H1 (cell line): ENCODE measurements at regions not wholly inside any gene's neighbourhood (a gene's known extent, or its start where the extent isn't known, plus 50 kb on each side); places are given as distances from the start of the nearest gene placed in this dataset.

Source experiments
- CTCF ChIA-PET: fragments of 300-600 bp; sonication (Branson Sonifier 250); formaldehyde crosslinking; loops from one replicate; lab custom pipeline; 2021; ENCODE audit not compliant: partially characterized antibody; lab: Charles Lee
- POLR2A ChIA-PET: fragments of 300-600 bp; sonication (Branson Sonifier 250); formaldehyde crosslinking; loops from one replicate; lab custom pipeline; 2021; ENCODE audit warnings: inconsistent platforms; ENCODE audit not compliant: partially characterized antibody; lab: Charles Lee
- DNase-seq, 2 experiments: peaks; one replicate each; pipeline versions ENCODE4 v3.0.0 to v3.0.0-alpha.2; 2010 to 2022; ENCODE audit warnings: low spot score in 2 of 2, low read depth in 1 of 2, mixed read lengths in 1 of 2
- FAIRE-seq: peaks from 2 replicates; lab custom pipeline; 2011; peaks lifted over from hg19 to GRCh38; lab: Jason Lieb, UNC
- H2AFZ ChIP-seq: 2 replicates; pipeline ENCODE4 v1.8.1; 2012; ENCODE audit warnings: low read length, inconsistent platforms
- H2AK5ac ChIP-seq: 2 replicates; pipeline ENCODE4 v1.6.1; 2013; ENCODE audit warnings: low read depth, low read length
- H2BK120ac ChIP-seq: replicated peaks from 2 replicates; pipeline ENCODE3; 2013; ENCODE audit warnings: low read depth, low read length, inconsistent platforms
- H2BK12ac ChIP-seq: 2 replicates; pipeline ENCODE4 v1.6.1; 2013; ENCODE audit warnings: low read depth, low read length
- H2BK15ac ChIP-seq: 2 replicates; pipeline ENCODE4 v1.6.1; 2013; ENCODE audit warnings: low read length
- H2BK20ac ChIP-seq: 2 replicates; pipeline ENCODE4 v1.6.1; 2013; ENCODE audit warnings: low read length
- H2BK5ac ChIP-seq: 2 replicates; pipeline ENCODE4 v1.6.1; 2013; ENCODE audit warnings: low read depth, low read length
- H3K14ac ChIP-seq: 2 replicates; pipeline ENCODE4 v1.6.1; 2013; ENCODE audit warnings: inconsistent platforms; ENCODE audit not compliant: insufficient read length
- H3K18ac ChIP-seq: 2 replicates; pipeline ENCODE4 v1.6.1; 2013; ENCODE audit warnings: low read length; ENCODE audit errors: extremely low read depth
- H3K23ac ChIP-seq: 2 replicates; pipeline ENCODE4 v1.6.1; 2013; ENCODE audit warnings: inconsistent platforms; ENCODE audit not compliant: insufficient read length
- H3K23me2 ChIP-seq: 2 replicates; pipeline ENCODE4 v1.6.1; 2013; ENCODE audit warnings: low read depth, low read length
- H3K27ac ChIP-seq: 2 replicates; pipeline ENCODE4 v1.6.1; 2011; ENCODE audit warnings: low read depth, low read length, inconsistent platforms
- H3K27me3 ChIP-seq, 4 experiments: replicated peaks in 1 of 4; 1 replicate in 1 of 4; 2 replicates in 3 of 4; pipeline versions ENCODE4 v1.6.1 to v1.8.1; 2011 to 2013; ENCODE audit warnings: low read length in 3 of 4, mild to moderate bottlenecking in 3 of 4, inconsistent platforms in 2 of 4, mixed read lengths in 2 of 4, moderate library complexity in 1 of 4; ENCODE audit not compliant: control insufficient read depth in 3 of 4, insufficient read depth in 3 of 4; ENCODE audit errors: extremely low read depth in 1 of 4
- H3K36me3 ChIP-seq, 4 experiments: 2 replicates each; pipeline versions ENCODE4 v1.6.1 to v1.8.1; 2011 to 2013; ENCODE audit warnings: mild to moderate bottlenecking in 4 of 4, low read length in 3 of 4, moderate library complexity in 2 of 4, control low read depth in 1 of 4, inconsistent platforms in 1 of 4; ENCODE audit not compliant: insufficient read depth in 4 of 4, control insufficient read depth in 2 of 4
- H3K4ac ChIP-seq: replicated peaks from 2 replicates; pipeline ENCODE3; 2013; ENCODE audit warnings: low read length, low read depth, mixed read lengths, inconsistent platforms; ENCODE audit not compliant: insufficient read length
- H3K4me1 ChIP-seq, 4 experiments: replicated peaks in 1 of 4; 1 replicate in 1 of 4; 2 replicates in 3 of 4; pipeline versions ENCODE4 v1.6.1 to v1.8.1; 2011 to 2013; ENCODE audit warnings: low read length in 3 of 4, inconsistent platforms in 2 of 4, mixed read lengths in 1 of 4; ENCODE audit not compliant: insufficient read depth in 4 of 4, control insufficient read depth in 3 of 4
- H3K4me2 ChIP-seq, 2 experiments: 2 replicates each; pipeline versions ENCODE4 v1.6.1 to v1.8.1; 2011 to 2013; ENCODE audit warnings: low read depth in 2 of 2, low read length in 2 of 2, control low read depth in 1 of 2, inconsistent platforms in 1 of 2, mild to moderate bottlenecking in 1 of 2; ENCODE audit not compliant: insufficient read depth in 1 of 2
- H3K4me3 ChIP-seq, 4 experiments: fragments of 200-600, 300-600 bp in 1 of 4; sonication (generic), shearing (Covaris generic), sonication (Bioruptor Twin) in 1 of 4; 2 replicates each; pipeline versions ENCODE4 v1.5.1 to v1.8.1; 2011 to 2016; ENCODE audit warnings: low read length in 4 of 4, low read depth in 3 of 4, control low read depth in 2 of 4, inconsistent platforms in 2 of 4, mild to moderate bottlenecking in 2 of 4, mixed read lengths in 1 of 4, moderate library complexity in 1 of 4; ENCODE audit not compliant: insufficient read depth in 2 of 4; ENCODE audit errors: extremely low read depth in 1 of 4
- H3K56ac ChIP-seq: replicated peaks from 2 replicates; pipeline ENCODE3; 2013; ENCODE audit warnings: low read depth, mild to moderate bottlenecking, mixed read lengths, low read length, inconsistent platforms; ENCODE audit not compliant: insufficient read length
- H3K79me1 ChIP-seq: 2 replicates; pipeline ENCODE4 v1.6.1; 2013; ENCODE audit warnings: low read depth, low read length, control low read depth
- H3K79me2 ChIP-seq, 2 experiments: 2 replicates each; pipeline versions ENCODE4 v1.6.1 to v1.8.1; 2012 to 2013; ENCODE audit warnings: low read length in 2 of 2, mild to moderate bottlenecking in 2 of 2, inconsistent platforms in 1 of 2; ENCODE audit not compliant: insufficient read depth in 2 of 2, control insufficient read depth in 1 of 2
- H3K9ac ChIP-seq, 4 experiments: replicated peaks in 1 of 4; 1 replicate in 1 of 4; 2 replicates in 3 of 4; pipeline versions ENCODE4 v1.6.1 to v1.8.1; 2011 to 2013; ENCODE audit warnings: low read depth in 3 of 4, low read length in 3 of 4, control low read depth in 2 of 4, mild to moderate bottlenecking in 2 of 4, moderate library complexity in 2 of 4, inconsistent platforms in 1 of 4; ENCODE audit errors: extremely low read depth in 1 of 4
- H3K9me3 ChIP-seq, 2 experiments: 2 replicates each; pipeline versions ENCODE4 v1.6.1 to v1.8.1; 2012 to 2013; ENCODE audit warnings: mild to moderate bottlenecking in 2 of 2, moderate library complexity in 2 of 2, control low read depth in 1 of 2, inconsistent platforms in 1 of 2, low read depth in 1 of 2, low read length in 1 of 2, mixed read lengths in 1 of 2; ENCODE audit not compliant: insufficient read depth in 2 of 2
- H4K20me1 ChIP-seq, 2 experiments: replicated peaks in 1 of 2; 2 replicates each; pipeline versions ENCODE3 to v1.8.1; 2011 to 2013; ENCODE audit warnings: inconsistent platforms in 2 of 2, low read length in 2 of 2, mild to moderate bottlenecking in 1 of 2; ENCODE audit not compliant: insufficient read depth in 2 of 2, control insufficient read depth in 1 of 2
- H4K5ac ChIP-seq: 2 replicates; pipeline ENCODE4 v1.6.1; 2013; ENCODE audit warnings: low read length, low read depth, mixed read lengths, inconsistent platforms; ENCODE audit not compliant: insufficient read length
- H4K8ac ChIP-seq: 2 replicates; pipeline ENCODE4 v1.8.0; 2013; ENCODE audit warnings: mild to moderate bottlenecking, moderate library complexity, low read length, inconsistent platforms; ENCODE audit not compliant: insufficient read depth; ENCODE audit errors: extremely low read depth
- H4K91ac ChIP-seq: replicated peaks from 2 replicates; pipeline ENCODE3; 2013; ENCODE audit warnings: low read length, mixed read lengths, inconsistent platforms; ENCODE audit not compliant: insufficient read length
- BCL11A ChIP-seq, 2 experiments: IDR thresholded peaks; one replicate each; pipeline ENCODE4 v1.6.1; 2011; ENCODE audit warnings: low read depth in 2 of 2, low read length in 2 of 2, mild to moderate bottlenecking in 2 of 2
- CEBPB ChIP-seq: IDR thresholded peaks from 2 replicates; pipeline ENCODE4 v1.6.1; 2012; ENCODE audit warnings: low read depth, low read length
- CHD2 ChIP-seq: IDR thresholded peaks from 2 replicates; pipeline ENCODE4 v1.6.1; 2012; ENCODE audit warnings: low read length, improper control_type of control experiment
- CREB1 ChIP-seq: IDR thresholded peaks from 2 replicates; pipeline ENCODE4 v1.6.1; 2012; ENCODE audit warnings: inconsistent platforms
- HDAC2 ChIP-seq, 2 experiments: fragments of 300-600 bp in 1 of 2; sonication (generic) in 1 of 2; IDR thresholded peaks; 2 replicates each; pipeline ENCODE4 v1.6.1; 2011 to 2012; ENCODE audit warnings: low read depth in 2 of 2, low read length in 2 of 2, mild to moderate bottlenecking in 2 of 2, moderate library complexity in 2 of 2, borderline replicate concordance in 1 of 2, inconsistent platforms in 1 of 2
- HDAC6 ChIP-seq: IDR thresholded peaks from one replicate; pipeline ENCODE4 v1.7.1; 2012; ENCODE audit warnings: low read depth, mild to moderate bottlenecking, inconsistent platforms, low read length, moderate library complexity
- KDM5A ChIP-seq: fragments of 200-600 bp; IDR thresholded peaks from 2 replicates; pipeline ENCODE4 v1.7.1; 2012; ENCODE audit warnings: mild to moderate bottlenecking, low read length, inconsistent platforms, mixed read lengths
- NRF1 ChIP-seq: IDR thresholded peaks from 2 replicates; pipeline ENCODE4 v1.6.1; 2011; ENCODE audit warnings: mild to moderate bottlenecking, low read depth, low read length, improper control_type of control experiment
- PHF8 ChIP-seq: fragments of 200-600 bp; sonication (generic); conservative IDR thresholded peaks from 2 replicates; pipeline ENCODE4 v1.7.1; 2012; ENCODE audit warnings: low read depth, mild to moderate bottlenecking, inconsistent platforms, low read length, moderate library complexity
- POU5F1 ChIP-seq: IDR thresholded peaks from 2 replicates; pipeline ENCODE4 v1.6.1; 2011; ENCODE audit warnings: low read depth, mild to moderate bottlenecking, low read length, moderate library complexity
- RNF2 ChIP-seq: fragments of 200-900, 300-1000 bp; sonication (generic); IDR thresholded peaks from 2 replicates; pipeline ENCODE4 v1.7.1; 2016; ENCODE audit warnings: borderline replicate concordance, low read depth, mild to moderate bottlenecking, antibody characterized with exemption, low read length; ENCODE audit not compliant: poor library complexity, severe bottlenecking; ENCODE audit errors: missing control alignments
- RXRA ChIP-seq: IDR thresholded peaks from 2 replicates; pipeline ENCODE4 v1.6.1; 2011; ENCODE audit warnings: low read depth, mild to moderate bottlenecking, low read length, moderate library complexity; ENCODE audit not compliant: insufficient read depth
- SUZ12 ChIP-seq: fragments of 200-600 bp; sonication (generic); IDR thresholded peaks from 2 replicates; pipeline ENCODE4 v1.6.1; 2012; ENCODE audit warnings: mild to moderate bottlenecking, inconsistent platforms, low read length, moderate library complexity, mixed read lengths
- TCF12 ChIP-seq: IDR thresholded peaks from 2 replicates; pipeline ENCODE4 v1.6.1; 2011; ENCODE audit warnings: low read depth, mild to moderate bottlenecking, low read length
- WGBS, 2 experiments: shearing (Covaris generic) in 1 of 2; methylation state at CpG; one replicate each; pipeline versions ENCODE4 v1.1.6 to v1.1.7; 2013 to 2015; ENCODE audit warnings: low lambda C conversion rate in 2 of 2, mixed read lengths in 2 of 2, inconsistent platforms in 1 of 2, low coverage in 1 of 2, missing lambda C conversion rate in 1 of 2; ENCODE audit not compliant: insufficient replicate concordance in 2 of 2, insufficient coverage in 1 of 2, insufficient read length in 1 of 2; ENCODE audit errors: extremely low coverage in 1 of 2, missing lambda C conversion rate in 1 of 2; 5-methylcytosine and 5-hydroxymethylcytosine counted together
- TF ChIP-seq, protein P1 (sequence below): IDR thresholded peaks from 2 replicates; pipeline ENCODE4 v1.6.1; 2011; ENCODE audit warnings: low read depth, mild to moderate bottlenecking, low read length; ENCODE audit not compliant: insufficient read depth

DNA sequence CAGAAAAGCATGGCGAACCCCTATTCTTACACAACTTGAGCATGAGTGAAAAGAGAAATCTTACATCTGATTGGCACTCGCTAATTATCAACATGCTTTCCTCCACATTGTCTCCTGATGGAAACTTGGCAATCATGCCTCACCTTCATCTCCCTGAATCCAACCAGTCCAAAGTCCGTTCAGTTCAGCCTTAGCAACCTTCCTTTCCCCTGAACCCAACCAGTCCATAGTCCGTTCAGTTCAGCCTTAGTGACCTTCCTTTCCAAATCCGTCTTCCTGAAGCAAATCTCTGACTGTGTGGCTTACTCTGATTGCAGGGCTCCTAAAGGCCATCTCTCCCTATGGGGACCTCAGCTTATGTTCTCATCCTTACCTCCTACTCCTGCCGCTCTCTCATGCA, 538.3 kb upstream of the CLINT1 start:
- Histone ChIP-seq H3K27me3 (peaks cover 0 to 1% (median 0%) of the 10 kb centered on the region in 4 experiments; a peak in 1 of 7 replicates), H3K79me2 (no peaks in the 10 kb centered on the region), H3K23ac (no peak overlapping the region), H3K4me3 (no peak overlapping the region), H3K18ac (no peak overlapping the region), H2BK20ac (no peak overlapping the region), H2BK120ac (no peak overlapping the region), H3K56ac (no peak overlapping the region), H3K23me2 (no peaks in the 10 kb centered on the region), H4K8ac (no peak overlapping the region), H4K20me1 (no peaks in the 10 kb centered on the region), H3K4ac (no peak overlapping the region), H2AFZ (no peak overlapping the region), H3K9me3 (no peaks in the 10 kb centered on the region), H3K79me1 (no peaks in the 10 kb centered on the region), H3K27ac (no peak overlapping the region), H3K4me2 (no peak overlapping the region), H2BK5ac (no peak overlapping the region), H2BK15ac (no peak overlapping the region), H4K5ac (no peak overlapping the region), H2AK5ac (no peak overlapping the region), H3K4me1 (no peaks in the 10 kb centered on the region), H3K9ac (no peak overlapping the region), H2BK12ac (no peak overlapping the region), H4K91ac (no peak overlapping the region), H3K36me3 (no peaks in the 10 kb centered on the region), H3K14ac (no peak overlapping the region)
- no peak for DNase-seq
- ChIA-PET CTCF (no interaction called here), POLR2A (no interaction called here)
- WGBS, 2 experiments: 84% methylated on average over 6 of the region's 6 CpGs; no CpG with 5 or more reads in 1 of the 2 experiments
- no peak for FAIRE-seq
- no peak for TF ChIP-seq BCL11A (IDR thresholded peaks at IDR 0.05; ENCODE audit: low read depth in 2 of 2, low read length in 2 of 2)
- TF ChIP-seq CREB1: no peak
- TF ChIP-seq, protein P1, sequence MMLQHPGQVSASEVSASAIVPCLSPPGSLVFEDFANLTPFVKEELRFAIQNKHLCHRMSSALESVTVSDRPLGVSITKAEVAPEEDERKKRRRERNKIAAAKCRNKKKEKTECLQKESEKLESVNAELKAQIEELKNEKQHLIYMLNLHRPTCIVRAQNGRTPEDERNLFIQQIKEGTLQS: no peak
- TF ChIP-seq KDM5A: no peak
- no peak for TF ChIP-seq NRF1
- TF ChIP-seq HDAC6: no peak
- no peak for TF ChIP-seq PHF8
- TF ChIP-seq SUZ12: no peak
- no peak for TF ChIP-seq POU5F1
- TF ChIP-seq CHD2: no peak
- no peak for TF ChIP-seq CEBPB
- no peak for TF ChIP-seq HDAC2 (IDR thresholded peaks at IDR 0.05; ENCODE audit: borderline replicate concordance in 1 of 2, low read depth in 2 of 2, low read length in 2 of 2)
- no peak for TF ChIP-seq TCF12
- TF ChIP-seq RXRA: no peak
- TF ChIP-seq RNF2: no peak
